Type B pancreatic cell (in vitro differentiated cells): ENCODE measurements at regions not wholly inside any gene's neighbourhood (a gene's known extent, or its start where the extent isn't known, plus 50 kb on each side); places are given as distances from the start of the nearest gene placed in this dataset.

Experiments
- DNase-seq: peaks from one replicate; pipeline ENCODE4 v3.0.0; 2021; ENCODE audit warnings: mixed read lengths; ENCODE audit not compliant: unreplicated experiment; ENCODE audit errors: extremely low spot score
- H3K27ac Mint-ChIP-seq: 2 replicates; pipeline ENCODE4 v1.8.0; 2021; ENCODE audit warnings: mild to moderate bottlenecking, mixed read lengths
- H3K27me3 Mint-ChIP-seq: 2 replicates; pipeline ENCODE4 v1.8.0; 2021; ENCODE audit warnings: mixed read lengths
- H3K36me3 Mint-ChIP-seq: 2 replicates; pipeline ENCODE4 v1.8.0; 2021; ENCODE audit warnings: mixed read lengths
- H3K4me1 Mint-ChIP-seq: one replicate; pipeline ENCODE4 v1.8.0; 2021; ENCODE audit warnings: mixed read lengths; ENCODE audit not compliant: unreplicated experiment
- H3K4me3 Mint-ChIP-seq: 2 replicates; pipeline ENCODE4 v1.8.0; 2021; ENCODE audit warnings: mild to moderate bottlenecking, mixed read lengths
- H3K9me3 Mint-ChIP-seq: 2 replicates; pipeline ENCODE4 v1.8.0; 2021; ENCODE audit warnings: mixed read lengths
- TF ChIP-seq, protein P1 (sequence below): fragments of 200-600 bp; sonication (generic); conservative IDR thresholded peaks from 2 replicates; pipeline ENCODE4 v1.5.0; 2021; ENCODE audit warnings: antibody characterized with exemption, mild to moderate bottlenecking

DNA sequence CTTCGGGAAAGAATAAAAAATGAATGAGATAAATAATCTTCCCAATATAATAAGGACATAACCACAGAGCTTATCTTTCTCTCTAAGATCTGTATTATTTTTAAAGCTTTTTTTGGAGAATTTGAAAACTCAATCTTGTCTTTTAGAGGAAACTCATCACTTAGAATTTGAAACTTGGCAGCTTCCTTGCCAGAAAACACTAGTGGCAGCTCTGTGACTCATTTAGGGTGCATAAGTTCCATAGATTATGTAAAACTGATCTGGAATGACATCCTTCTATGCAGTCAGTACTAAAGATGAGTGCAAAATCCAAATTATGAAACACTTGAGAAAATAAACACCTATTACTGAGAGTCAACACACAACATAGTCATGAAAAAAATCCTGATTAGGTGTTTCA is 848.0 kb downstream of the DACH1 start:
- no peaks in the 10 kb centered on the region for H3K9me3 Mint-ChIP-seq
- TF ChIP-seq, protein P1, sequence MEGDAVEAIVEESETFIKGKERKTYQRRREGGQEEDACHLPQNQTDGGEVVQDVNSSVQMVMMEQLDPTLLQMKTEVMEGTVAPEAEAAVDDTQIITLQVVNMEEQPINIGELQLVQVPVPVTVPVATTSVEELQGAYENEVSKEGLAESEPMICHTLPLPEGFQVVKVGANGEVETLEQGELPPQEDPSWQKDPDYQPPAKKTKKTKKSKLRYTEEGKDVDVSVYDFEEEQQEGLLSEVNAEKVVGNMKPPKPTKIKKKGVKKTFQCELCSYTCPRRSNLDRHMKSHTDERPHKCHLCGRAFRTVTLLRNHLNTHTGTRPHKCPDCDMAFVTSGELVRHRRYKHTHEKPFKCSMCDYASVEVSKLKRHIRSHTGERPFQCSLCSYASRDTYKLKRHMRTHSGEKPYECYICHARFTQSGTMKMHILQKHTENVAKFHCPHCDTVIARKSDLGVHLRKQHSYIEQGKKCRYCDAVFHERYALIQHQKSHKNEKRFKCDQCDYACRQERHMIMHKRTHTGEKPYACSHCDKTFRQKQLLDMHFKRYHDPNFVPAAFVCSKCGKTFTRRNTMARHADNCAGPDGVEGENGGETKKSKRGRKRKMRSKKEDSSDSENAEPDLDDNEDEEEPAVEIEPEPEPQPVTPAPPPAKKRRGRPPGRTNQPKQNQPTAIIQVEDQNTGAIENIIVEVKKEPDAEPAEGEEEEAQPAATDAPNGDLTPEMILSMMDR: no peak

DNA sequence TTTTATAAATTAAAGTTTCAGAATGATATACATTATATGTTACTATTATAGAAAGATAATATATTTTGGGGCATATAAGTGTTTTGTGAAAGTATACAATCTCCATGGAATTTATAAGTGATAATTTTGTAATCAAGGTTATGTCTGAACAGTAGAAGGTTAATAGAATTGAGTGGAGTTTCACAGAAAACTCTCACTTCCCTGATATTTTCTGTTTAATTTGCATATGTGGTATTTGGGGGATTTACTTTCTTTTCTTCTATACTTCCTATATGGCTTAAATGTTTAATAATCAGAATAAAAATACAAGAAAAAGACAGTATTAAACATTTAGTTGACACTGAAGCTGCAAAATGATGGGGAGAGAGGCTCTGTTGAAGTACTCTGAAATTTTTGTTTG is 848.5 kb downstream of the DACH1 start:
- no peaks in the 10 kb centered on the region for H3K36me3 Mint-ChIP-seq
- no peak overlapping the region for H3K4me3 Mint-ChIP-seq
- H3K4me1 Mint-ChIP-seq: peaks cover 18% of the 10 kb centered on the region

More for the DNA sequence above, 848.0 kb downstream of the DACH1 start:
- H3K4me3 Mint-ChIP-seq: no peak overlapping the region
- DNase-seq: no peak
- H3K27ac Mint-ChIP-seq: no peak overlapping the region
- no peaks in the 10 kb centered on the region for H3K36me3 Mint-ChIP-seq
- no peaks in the 10 kb centered on the region for H3K27me3 Mint-ChIP-seq
- peaks cover 18% of the 10 kb centered on the region for H3K4me1 Mint-ChIP-seq

DNA sequence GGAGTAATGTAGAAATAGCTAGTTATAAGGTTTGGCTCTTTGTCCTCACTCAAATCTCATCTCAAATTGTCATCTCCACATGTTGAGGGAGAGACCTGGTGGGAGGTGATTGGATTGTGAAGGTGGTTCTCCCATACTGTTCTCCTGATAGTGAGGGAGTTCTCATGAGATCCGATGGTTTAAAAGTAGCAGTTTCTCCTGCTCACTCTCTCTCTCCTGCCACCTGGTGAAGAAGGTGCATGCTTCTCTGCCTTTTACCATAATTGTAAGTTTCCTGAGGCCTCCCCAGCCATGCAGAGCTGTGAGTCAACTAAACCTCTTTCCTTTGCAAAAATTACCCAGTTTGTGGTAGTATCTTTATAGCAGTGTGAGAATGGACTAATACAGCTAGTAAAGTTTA is 849.4 kb downstream of the DACH1 start:
- peak overlapping the region; percentile 66 for H3K27ac Mint-ChIP-seq
- H3K27me3 Mint-ChIP-seq: no peaks in the 10 kb centered on the region

More for the DNA sequence above, 848.5 kb downstream of the DACH1 start:
- Mint-ChIP-seq H3K27ac (no peak overlapping the region), H3K9me3 (no peaks in the 10 kb centered on the region), H3K27me3 (no peaks in the 10 kb centered on the region)
- TF ChIP-seq, protein P1: no peak
- no peak for DNase-seq

DNA sequence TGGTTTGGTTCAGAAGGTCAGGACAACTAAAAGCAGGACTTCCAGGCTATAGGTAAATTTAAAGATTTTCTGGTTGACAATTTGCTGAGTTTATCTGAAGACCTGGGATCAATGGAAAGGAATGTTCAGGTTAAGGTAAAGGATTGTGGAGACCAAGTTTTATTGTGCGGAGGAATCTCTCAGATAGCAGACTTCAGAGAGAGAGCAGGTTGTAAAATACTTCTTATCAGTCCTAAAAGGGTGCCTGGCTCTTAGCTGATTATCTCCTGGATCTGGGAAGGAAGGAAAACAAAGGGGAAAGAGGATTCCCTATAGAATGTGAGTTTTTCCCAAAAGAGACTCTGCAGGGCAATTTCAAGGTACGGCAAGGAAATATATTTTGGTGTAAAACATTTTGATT is 851.5 kb downstream of the DACH1 start:
- Mint-ChIP-seq H3K4me3 (peak overlapping the region; percentile 44), H3K9me3 (no peaks in the 10 kb centered on the region), H3K36me3 (no peaks in the 10 kb centered on the region), H3K27ac (peak overlapping the region; percentile 99), H3K27me3 (no peaks in the 10 kb centered on the region), H3K4me1 (peaks cover 11% of the 10 kb centered on the region)
- TF ChIP-seq, protein P1: no peak
- no peak for DNase-seq

More for the DNA sequence above, 849.4 kb downstream of the DACH1 start:
- Mint-ChIP-seq H3K36me3 (no peaks in the 10 kb centered on the region), H3K4me1 (peaks cover 18% of the 10 kb centered on the region), H3K9me3 (no peaks in the 10 kb centered on the region), H3K4me3 (no peak overlapping the region)
- DNase-seq: no peak
- TF ChIP-seq, protein P1: no peak

DNA sequence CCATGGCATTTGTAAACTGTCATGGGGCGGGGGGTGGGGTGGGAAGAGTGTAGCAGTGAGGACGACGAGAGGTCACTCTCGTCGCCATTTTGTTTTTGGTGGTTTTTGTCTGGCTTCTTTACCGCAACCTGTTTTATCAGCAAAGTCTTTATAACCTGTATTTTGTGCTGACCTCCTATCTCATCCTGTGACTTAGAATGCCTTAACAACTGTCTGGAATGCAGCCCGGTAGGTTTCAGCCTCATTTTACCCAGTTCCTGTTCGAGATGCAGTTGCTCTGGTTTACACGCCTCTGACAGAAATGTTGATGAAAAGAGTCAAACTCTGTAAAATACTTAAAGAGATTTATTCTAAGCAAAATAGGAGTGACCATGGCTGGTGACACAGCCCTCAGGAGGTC is 852.0 kb downstream of the DACH1 start:
- H3K27ac Mint-ChIP-seq: peak overlapping the region; percentile 99
- no peaks in the 10 kb centered on the region for H3K36me3 Mint-ChIP-seq
- TF ChIP-seq, protein P1: no peak
- no peaks in the 10 kb centered on the region for H3K27me3 Mint-ChIP-seq
- no peak for DNase-seq
- peak overlapping the region; percentile 44 for H3K4me3 Mint-ChIP-seq
- peaks cover 11% of the 10 kb centered on the region for H3K4me1 Mint-ChIP-seq
- no peaks in the 10 kb centered on the region for H3K9me3 Mint-ChIP-seq

DNA sequence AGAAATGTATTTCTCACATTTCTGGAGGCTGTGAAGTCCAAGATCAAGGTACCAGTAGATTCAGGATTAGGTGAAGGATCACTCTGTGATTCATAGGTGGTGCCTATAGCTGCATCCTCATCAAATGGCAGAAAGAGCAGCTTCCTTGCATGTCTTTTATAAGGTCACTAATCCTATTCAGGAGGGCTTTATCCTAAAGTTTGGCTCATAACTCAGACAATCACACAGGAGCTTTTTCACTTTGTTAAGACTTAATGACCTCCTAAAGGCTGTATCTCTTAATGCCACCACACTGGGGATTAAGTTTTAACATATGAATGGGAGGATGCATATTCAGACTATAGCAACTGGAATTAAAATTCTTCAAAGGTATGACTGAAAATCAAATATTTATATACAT is 861.1 kb downstream of the DACH1 start:
- Mint-ChIP-seq H3K36me3 (no peaks in the 10 kb centered on the region), H3K4me1 (no peaks in the 10 kb centered on the region), H3K9me3 (no peaks in the 10 kb centered on the region), H3K27me3 (no peaks in the 10 kb centered on the region), H3K4me3 (no peak overlapping the region), H3K27ac (no peak overlapping the region)
- DNase-seq: no peak
- TF ChIP-seq, protein P1: no peak
